ENCODE measurements at regions not wholly inside any gene's neighbourhood (a gene's known extent, or its start where the extent isn't known, plus 50 kb on each side); places are given as distances from the start of the nearest gene placed in this dataset.

GRCh38 chr12:115024531-115024930 lies 340.6 kb upstream of the TBX3 start:
- no peak for DNase-seq (ENCODE audit: low read depth, low spot score)

DNA sequence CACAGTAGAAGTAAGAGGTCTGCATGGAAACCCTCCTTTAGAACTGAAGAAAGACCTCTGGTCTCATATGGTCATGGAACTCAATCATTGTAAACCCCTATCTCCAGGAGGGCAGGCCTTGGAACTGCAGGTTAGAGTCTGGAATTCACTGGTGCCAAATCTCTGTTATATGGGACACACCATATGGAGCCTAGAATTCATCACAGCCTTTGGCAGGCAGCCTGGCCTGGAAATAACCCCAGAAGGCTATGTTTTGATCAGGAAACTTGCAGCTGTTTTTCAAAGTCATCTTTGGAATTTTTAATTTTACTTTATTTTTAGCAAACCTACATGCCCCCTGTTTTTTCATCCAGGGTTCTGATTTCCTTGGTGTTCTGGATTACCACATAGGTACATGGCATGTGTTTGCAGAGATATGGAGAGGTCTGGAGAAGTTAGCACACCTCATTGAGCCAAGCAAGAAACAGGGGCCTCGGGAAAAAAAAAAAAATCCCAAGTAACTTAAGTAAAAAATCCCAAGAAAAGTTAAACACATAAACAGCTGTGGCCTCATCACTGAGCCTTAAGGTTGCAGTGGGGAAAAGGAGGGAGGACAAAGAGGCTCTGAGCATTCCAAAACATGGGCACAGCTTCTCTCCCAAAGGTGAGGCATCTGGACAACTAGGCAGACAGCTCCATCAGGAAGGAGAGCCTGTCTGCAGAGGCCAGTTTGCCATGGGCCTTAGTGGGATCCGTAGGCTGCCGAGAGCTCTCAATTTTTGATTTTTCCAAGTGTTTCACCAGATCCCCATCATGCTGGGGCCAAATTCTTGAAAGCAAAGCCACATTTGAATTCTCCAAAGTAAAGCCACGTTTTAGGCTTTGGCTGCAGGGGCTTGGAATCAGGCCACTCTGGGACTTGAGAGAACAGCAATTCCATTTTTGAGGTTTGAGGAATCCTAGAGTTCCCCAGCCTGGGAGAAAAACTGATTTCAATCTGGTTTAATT lies 339.6 kb upstream of the TBX3 start:
- DNase-seq (ENCODE audit: low read depth, low spot score), result no peak

DNA sequence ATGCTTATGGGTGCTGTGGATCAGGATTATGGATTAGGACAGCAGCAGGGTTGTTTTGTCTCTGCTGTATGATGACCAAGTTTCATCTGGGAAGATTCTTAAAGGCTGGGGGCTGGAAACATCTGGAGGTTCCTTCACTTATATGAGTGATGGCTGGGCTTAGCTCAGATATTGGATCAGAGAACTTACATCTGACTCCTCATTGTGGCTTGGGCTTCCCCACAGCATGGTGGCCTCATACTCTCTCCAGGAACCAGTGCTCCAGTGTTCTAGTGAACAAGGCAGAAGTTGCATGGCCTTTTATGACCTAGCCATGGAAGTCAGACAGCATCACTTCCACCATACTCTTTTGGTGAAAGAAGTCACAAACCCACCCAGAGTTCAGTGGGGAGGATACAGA lies 336.1 kb upstream of the TBX3 start:
- no peak for DNase-seq (ENCODE audit: low read depth, low spot score)

GRCh38 chr12:115017346-115017745 lies 333.4 kb upstream of the TBX3 start:
- DNase-seq (ENCODE audit: low read depth, low spot score), result no peak

DNA sequence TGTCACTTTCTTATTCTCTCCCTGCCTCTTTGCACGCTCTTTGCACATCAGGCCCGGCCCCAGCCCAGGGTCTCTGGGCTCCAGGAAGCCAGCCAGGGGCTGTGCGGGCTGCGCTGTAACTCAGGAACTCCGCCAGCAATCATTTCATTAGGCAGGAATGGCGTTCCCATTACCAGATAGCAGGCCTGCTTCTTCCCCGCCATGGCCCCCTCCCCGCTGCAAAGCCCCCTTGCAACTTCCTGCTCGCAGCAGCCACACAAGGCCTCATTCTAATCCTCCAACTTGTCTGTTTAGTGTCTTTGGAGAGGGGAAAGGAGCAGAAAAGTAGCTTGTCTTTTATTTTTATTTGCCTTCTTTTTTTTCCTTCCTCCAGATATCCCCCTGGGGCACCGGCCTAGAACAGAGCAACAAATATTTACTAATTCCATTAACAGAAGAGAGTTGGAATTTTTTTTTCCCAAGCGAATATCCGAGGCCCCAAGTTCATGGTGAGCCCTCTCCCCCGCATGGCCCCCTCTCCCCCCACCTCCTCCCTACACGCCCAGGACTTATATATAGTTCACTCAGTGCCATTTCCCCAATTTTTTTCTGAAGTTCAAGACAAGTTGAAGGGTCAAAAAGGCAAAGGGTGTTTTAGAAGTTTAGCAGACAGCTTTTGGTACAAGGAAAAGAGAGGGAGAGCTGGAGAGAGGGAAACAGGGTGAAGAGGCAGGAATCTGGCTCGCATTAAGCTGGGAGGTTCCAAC lies 329.4 kb upstream of the TBX3 start:
- DNase-seq (ENCODE audit: low read depth, low spot score), result no peak

GRCh38 chr12:115012861-115013235 lies 328.9 kb upstream of the TBX3 start:
- DNase-seq (ENCODE audit: low read depth, low spot score), result no peak

GRCh38 chr12:115011703-115012102 lies 327.7 kb upstream of the TBX3 start:
- DNase-seq (ENCODE audit: low read depth, low spot score), result no peak

GRCh38 chr12:115010324-115010995 lies 326.5 kb upstream of the TBX3 start:
- DNase-seq (ENCODE audit: low read depth, low spot score), result no peak

GRCh38 chr12:115008929-115009328 lies 325.0 kb upstream of the TBX3 start:
- no peak for DNase-seq (ENCODE audit: low read depth, low spot score)

DNA sequence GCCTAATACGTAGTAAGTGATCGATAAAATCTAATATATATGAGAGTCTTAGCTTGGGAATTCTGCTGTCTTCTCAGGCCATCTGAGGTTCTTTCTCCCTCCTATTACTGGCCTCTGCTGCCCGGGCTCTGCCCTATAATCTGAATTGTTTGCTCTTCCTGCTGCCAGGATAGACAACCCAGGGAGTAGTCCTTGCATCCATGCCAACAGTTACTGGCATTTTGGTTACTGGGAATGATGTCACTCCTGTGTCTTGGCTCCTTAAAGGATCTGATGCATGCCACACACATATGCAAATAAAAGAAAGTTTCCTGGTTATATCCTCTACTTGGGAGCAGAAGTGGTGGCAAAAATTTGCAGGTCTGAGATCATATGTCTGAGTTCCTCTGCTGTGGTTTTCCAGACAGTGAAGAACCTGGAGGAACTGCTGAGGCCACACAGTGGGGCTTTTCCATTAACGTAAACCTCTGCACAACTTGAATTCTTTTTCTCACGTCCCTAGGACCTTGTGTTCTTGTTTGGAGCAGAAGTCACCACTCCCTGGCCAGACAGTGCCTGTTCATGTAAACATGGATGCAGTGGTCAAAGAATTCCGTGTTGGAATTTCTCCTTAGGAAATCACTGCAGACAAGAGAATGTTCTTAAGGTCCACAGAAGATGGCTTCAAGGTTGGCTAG lies 320.6 kb upstream of the TBX3 start:
- no peak for DNase-seq (ENCODE audit: low read depth, low spot score)

DNA sequence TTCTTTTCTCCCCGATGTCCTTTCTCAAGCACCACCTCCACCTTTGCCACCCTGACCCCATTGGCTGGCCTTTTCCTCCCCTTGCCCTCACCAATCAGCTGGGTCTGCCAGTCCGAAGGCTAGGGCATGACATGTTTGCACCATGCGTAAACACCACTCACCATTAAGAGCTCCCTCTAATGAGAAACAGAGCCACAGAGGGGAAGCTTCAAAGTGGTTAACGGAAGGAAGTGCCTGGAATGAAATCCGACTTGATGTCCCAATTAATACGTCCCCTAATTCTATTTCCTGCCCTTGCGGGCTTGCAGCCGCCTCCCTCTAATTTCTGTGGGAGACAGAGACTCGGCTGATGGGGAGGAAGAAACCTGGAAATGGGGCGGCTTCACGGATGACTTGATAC lies 318.5 kb upstream of the TBX3 start:
- no peak for DNase-seq (ENCODE audit: low read depth, low spot score)

- DNase-seq (ENCODE audit: low read depth, low spot score), result no peak
Measured at GRCh38 chr12:115001571-115002180, 317.7 kb upstream of the TBX3 start.

GRCh38 chr12:115000038-115000437 lies 316.1 kb upstream of the TBX3 start:
- no peak for DNase-seq (ENCODE audit: low read depth, low spot score)

GRCh38 chr12:114998750-114999128 lies 314.8 kb upstream of the TBX3 start:
- no peak for DNase-seq (ENCODE audit: low read depth, low spot score)

- DNase-seq (ENCODE audit: low read depth, low spot score), result no peak
Measured at GRCh38 chr12:114998118-114998749, 314.3 kb upstream of the TBX3 start.

- DNase-seq (ENCODE audit: low read depth, low spot score), result no peak
Measured at GRCh38 chr12:114996382-114996781, 312.4 kb upstream of the TBX3 start.

- DNase-seq (ENCODE audit: low read depth, low spot score), result peak; percentile 28
Measured at GRCh38 chr12:114995891-114996290, 311.9 kb upstream of the TBX3 start.

GRCh38 chr12:114993165-114993564 lies 309.2 kb upstream of the TBX3 start:
- DNase-seq (ENCODE audit: low read depth, low spot score), result no peak

DNA sequence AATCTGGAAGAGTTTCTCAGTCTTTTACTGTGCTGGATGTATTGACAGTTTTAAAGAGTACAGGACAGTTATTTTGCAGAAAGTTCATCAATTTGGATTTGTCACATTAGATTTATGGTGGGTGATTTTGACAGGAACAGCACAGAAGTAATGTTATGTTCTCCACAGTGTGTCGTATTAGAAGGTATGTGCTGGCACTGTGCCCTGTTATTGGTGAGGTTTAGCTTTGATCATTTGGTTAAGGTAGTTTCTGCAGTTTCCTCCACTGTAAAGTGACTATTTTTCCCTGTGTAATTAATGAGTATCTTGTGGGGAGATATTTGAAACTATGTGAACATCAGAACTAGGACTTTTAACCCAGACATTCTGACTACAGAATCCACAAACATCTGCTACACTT lies 308.5 kb upstream of the TBX3 start:
- DNase-seq (ENCODE audit: low read depth, low spot score), result no peak

DNA sequence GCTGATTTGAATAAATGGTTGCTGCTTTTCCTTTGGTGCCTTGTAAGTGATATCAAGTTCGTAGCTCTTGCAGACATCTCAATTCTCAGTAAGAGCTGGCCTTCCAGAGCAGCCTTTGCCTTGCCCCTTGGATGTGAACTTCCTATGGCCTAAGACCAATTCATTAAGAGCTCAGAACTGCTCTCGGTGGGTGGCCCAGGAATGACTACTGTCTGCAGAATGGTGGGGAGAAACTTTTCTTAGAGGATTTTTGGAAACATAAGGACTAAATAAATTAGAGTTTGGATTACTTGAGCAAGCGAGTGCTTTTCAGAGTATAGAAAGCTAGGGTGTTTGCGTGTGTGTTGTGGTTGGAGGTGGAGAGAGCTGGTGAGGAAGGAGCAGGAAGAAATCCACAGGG lies 306.4 kb upstream of the TBX3 start:
- DNase-seq (ENCODE audit: low read depth, low spot score), result no peak

- DNase-seq (ENCODE audit: low read depth, low spot score), result no peak
Measured at GRCh38 chr12:114986849-114987248, 302.9 kb upstream of the TBX3 start.

Measured in smooth muscle cell of the brain vasculature (primary cell).